DND-41 (cell line): ENCODE measurements at regions not wholly inside any gene's neighbourhood (a gene's known extent, or its start where the extent isn't known, plus 50 kb on each side); places are given as distances from the start of the nearest gene placed in this dataset.

ENCODE experiments used
- CTCF ChIP-seq: IDR thresholded peaks from 2 replicates; pipeline ENCODE4 v1.5.1; 2012; ENCODE audit warnings: borderline replicate concordance, low read length, moderate library complexity, mild to moderate bottlenecking; ENCODE audit not compliant: poor library complexity, severe bottlenecking; ENCODE audit errors: extremely low read depth
- EZH2 ChIP-seq: IDR thresholded peaks from 3 replicates; pipeline ENCODE4 v1.6.1; 2012; ENCODE audit warnings: borderline replicate concordance, low read depth, mild to moderate bottlenecking, moderate library complexity, low read length, inconsistent platforms; ENCODE audit not compliant: severe bottlenecking

- no peak for TF ChIP-seq CTCF
- no peak for TF ChIP-seq EZH2
These were observed 423.3 kb downstream of the GLRX3 start for GRCh38 chr10:130559547-130559880.
